ENCODE measurements at regions not wholly inside any gene's neighbourhood (a gene's known extent, or its start where the extent isn't known, plus 50 kb on each side); places are given as distances from the start of the nearest gene placed in this dataset.

- no peak for TF ChIP-seq EZH2 (IDR thresholded peaks at IDR 0.05; ENCODE audit: borderline replicate concordance, low read length)
- no peak for TF ChIP-seq CTCF (IDR thresholded peaks at IDR 0.05; ENCODE audit: low read length)
Observed at GRCh38 chrX:10783451-10783995, 163.1 kb upstream of the MID1 start.
